Ishikawa (cell line): ENCODE measurements at regions not wholly inside any gene's neighbourhood (a gene's known extent, or its start where the extent isn't known, plus 50 kb on each side); places are given as distances from the start of the nearest gene placed in this dataset.

Source experiments
- CEBPB ChIP-seq: IDR thresholded peaks from 2 replicates; pipeline ENCODE4 v1.6.1; 2012
- CREB1 ChIP-seq: IDR thresholded peaks from 2 replicates; pipeline ENCODE4 v1.6.1; 2012; ENCODE audit warnings: low read depth
- EGR1 ChIP-seq: IDR thresholded peaks from 2 replicates; pipeline ENCODE4 v1.6.1; 2012
- EP300 ChIP-seq: IDR thresholded peaks from 2 replicates; pipeline ENCODE4 v1.6.1; 2012; ENCODE audit warnings: borderline replicate concordance
- FOXM1 ChIP-seq: IDR thresholded peaks from 2 replicates; pipeline ENCODE4 v1.6.1; 2012; ENCODE audit warnings: low read depth, borderline replicate concordance
- NFIC ChIP-seq: IDR thresholded peaks from 2 replicates; pipeline ENCODE4 v1.6.1; 2012
- RAD21 ChIP-seq: IDR thresholded peaks from 2 replicates; pipeline ENCODE4 v1.6.1; 2012; ENCODE audit warnings: low read depth
- TAF1 ChIP-seq: IDR thresholded peaks from 2 replicates; pipeline ENCODE4 v1.6.1; 2012; ENCODE audit warnings: low read depth, mild to moderate bottlenecking
- TCF12 ChIP-seq: IDR thresholded peaks from 2 replicates; pipeline ENCODE4 v1.6.1; 2012; ENCODE audit warnings: low read depth
- TEAD4 ChIP-seq: IDR thresholded peaks from 2 replicates; pipeline ENCODE4 v1.6.1; 2012
- USF1 ChIP-seq: IDR thresholded peaks from 2 replicates; pipeline ENCODE4 v1.6.1; 2012
- YY1 ChIP-seq: IDR thresholded peaks from 2 replicates; pipeline ENCODE4 v1.6.1; 2012; ENCODE audit warnings: low read depth
- ZBTB7A ChIP-seq: IDR thresholded peaks from 2 replicates; pipeline ENCODE4 v1.6.1; 2012; ENCODE audit warnings: low read depth
- TF ChIP-seq, protein P1 (sequence below): IDR thresholded peaks from 2 replicates; pipeline ENCODE4 v1.6.1; 2012
- TF ChIP-seq, protein P2 (sequence below): IDR thresholded peaks from 2 replicates; pipeline ENCODE4 v1.6.1; 2012; ENCODE audit warnings: low read depth, mild to moderate bottlenecking

DNA sequence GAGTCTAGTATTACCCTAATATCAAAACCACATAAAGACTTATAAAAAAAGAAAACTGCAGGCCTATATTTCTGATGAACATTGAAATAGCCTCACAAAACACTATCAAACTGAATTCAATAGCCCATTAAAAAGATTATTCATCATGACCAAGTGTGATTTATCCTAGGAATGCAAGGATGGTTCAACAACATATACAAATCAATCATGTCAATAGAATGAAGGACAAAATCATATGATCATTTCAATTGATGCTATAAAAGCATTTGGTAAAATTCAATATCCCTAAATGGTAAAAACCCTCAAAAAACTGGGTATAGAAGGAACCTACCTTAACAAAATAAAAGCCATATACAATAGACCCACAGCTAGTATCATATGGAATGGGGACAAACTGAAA is 797.9 kb upstream of the INTU start:
- no peak for TF ChIP-seq CREB1

GRCh38 chr4:126838941-126839679 is 793.6 kb upstream of the INTU start:
- TF ChIP-seq EGR1: no peak
- TF ChIP-seq CREB1: no peak
- TF ChIP-seq RAD21: no peak
- TF ChIP-seq USF1: no peak
- TF ChIP-seq ZBTB7A: no peak
- TF ChIP-seq, protein P1, sequence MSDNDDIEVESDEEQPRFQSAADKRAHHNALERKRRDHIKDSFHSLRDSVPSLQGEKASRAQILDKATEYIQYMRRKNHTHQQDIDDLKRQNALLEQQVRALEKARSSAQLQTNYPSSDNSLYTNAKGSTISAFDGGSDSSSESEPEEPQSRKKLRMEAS: no peak
- no peak for TF ChIP-seq YY1

DNA sequence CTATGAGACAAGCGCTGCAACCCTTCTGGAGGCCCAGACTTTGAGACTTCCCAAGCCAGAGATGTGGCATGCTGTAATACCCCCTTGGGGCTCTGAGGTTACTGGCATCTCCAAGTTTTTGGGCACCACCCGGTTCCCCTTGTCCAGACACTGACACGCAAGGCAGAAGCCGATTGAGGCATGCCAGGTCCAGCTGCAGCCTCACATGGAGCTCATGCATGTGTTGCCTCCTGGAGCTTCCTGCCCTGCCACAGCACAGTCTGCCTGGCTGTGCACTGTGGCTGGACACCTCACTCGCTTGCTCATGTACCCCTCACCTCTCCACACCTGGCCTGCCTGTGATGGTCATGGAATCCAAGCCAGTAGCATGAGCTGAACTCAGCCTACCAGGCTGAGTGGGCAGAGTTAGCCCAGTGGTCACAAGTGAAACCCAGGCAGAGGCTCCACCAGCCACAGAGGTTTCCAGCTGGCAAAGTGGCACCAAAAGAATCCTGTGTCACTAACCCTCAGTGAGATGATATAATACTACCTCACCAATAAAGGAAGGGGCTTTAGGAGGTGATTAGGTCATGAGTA is 789.2 kb upstream of the INTU start:
- TF ChIP-seq NFIC (no peak), EGR1 (no peak), EP300 (no peak), RAD21 (no peak), ZBTB7A (no peak), FOXM1 (no peak), TEAD4 (no peak), USF1 (no peak)
- TF ChIP-seq, protein P1: no peak
- TF ChIP-seq, protein P2, sequence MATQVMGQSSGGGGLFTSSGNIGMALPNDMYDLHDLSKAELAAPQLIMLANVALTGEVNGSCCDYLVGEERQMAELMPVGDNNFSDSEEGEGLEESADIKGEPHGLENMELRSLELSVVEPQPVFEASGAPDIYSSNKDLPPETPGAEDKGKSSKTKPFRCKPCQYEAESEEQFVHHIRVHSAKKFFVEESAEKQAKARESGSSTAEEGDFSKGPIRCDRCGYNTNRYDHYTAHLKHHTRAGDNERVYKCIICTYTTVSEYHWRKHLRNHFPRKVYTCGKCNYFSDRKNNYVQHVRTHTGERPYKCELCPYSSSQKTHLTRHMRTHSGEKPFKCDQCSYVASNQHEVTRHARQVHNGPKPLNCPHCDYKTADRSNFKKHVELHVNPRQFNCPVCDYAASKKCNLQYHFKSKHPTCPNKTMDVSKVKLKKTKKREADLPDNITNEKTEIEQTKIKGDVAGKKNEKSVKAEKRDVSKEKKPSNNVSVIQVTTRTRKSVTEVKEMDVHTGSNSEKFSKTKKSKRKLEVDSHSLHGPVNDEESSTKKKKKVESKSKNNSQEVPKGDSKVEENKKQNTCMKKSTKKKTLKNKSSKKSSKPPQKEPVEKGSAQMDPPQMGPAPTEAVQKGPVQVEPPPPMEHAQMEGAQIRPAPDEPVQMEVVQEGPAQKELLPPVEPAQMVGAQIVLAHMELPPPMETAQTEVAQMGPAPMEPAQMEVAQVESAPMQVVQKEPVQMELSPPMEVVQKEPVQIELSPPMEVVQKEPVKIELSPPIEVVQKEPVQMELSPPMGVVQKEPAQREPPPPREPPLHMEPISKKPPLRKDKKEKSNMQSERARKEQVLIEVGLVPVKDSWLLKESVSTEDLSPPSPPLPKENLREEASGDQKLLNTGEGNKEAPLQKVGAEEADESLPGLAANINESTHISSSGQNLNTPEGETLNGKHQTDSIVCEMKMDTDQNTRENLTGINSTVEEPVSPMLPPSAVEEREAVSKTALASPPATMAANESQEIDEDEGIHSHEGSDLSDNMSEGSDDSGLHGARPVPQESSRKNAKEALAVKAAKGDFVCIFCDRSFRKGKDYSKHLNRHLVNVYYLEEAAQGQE: no peak

DNA sequence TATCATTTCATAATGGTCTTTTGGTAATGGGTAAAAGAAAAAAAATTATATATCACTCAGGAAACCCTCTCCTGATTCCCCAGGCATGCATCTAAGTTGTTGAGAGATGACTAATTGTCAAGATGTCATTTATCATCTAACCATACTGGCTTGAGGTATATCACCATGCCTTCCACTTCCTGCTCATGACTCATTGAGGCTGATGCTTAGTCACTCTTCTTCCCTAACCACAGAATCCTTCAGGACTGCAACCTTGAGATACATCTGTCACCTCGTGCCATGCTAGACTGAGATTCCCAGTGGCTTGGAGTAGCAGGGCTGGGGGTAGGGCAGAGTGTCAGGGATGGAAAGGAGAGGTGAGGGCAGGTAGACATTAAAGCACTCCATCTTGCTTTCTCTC is 782.5 kb upstream of the INTU start:
- TF ChIP-seq EP300 (peak; percentile 55; the same call in 1 of the 2 replicates), YY1 (no peak), TEAD4 (peak; percentile 20; the same call in 1 of the 2 replicates), EGR1 (no peak), FOXM1 (no peak), USF1 (no peak), CREB1 (no peak), ZBTB7A (no peak), TAF1 (no peak), TCF12 (peak; percentile 23; the same call in 1 of the 2 replicates), CEBPB (no peak)
- TF ChIP-seq, protein P2: no peak

GRCh38 chr4:126851391-126851790 is 781.4 kb upstream of the INTU start:
- TF ChIP-seq EGR1 (no peak), TEAD4 (no peak), EP300 (no peak), USF1 (no peak), TCF12 (no peak), TAF1 (no peak), CREB1 (no peak), RAD21 (no peak)
- TF ChIP-seq, protein P1: no peak
- TF ChIP-seq, protein P2: no peak
